GM12878 (cell line): ENCODE measurements at regions not wholly inside any gene's neighbourhood (a gene's known extent, or its start where the extent isn't known, plus 50 kb on each side); places are given as distances from the start of the nearest gene placed in this dataset.

Source experiments
- ATAC-seq: fragments of 200-7000 bp; cut with Tn5 transposase; 3 replicates; pipeline ENCODE4 v1.9.1; 2020; ENCODE audit warnings: mild to moderate bottlenecking, moderate library complexity
- BruUV-seq: library from RNA; stranded (reverse); fragments of 400-500 nt; replicated peaks from 2 replicates; lab custom pipeline; 2021; lab: Mats Ljungman, UMichigan
- CTCF ChIA-PET: fragments of 300-600 bp; sonication (Branson Sonifier 250); formaldehyde crosslinking; extraction: SDS; loops from one replicate; lab custom pipeline; 2021; ENCODE audit warnings: inconsistent platforms; lab: Yijun Ruan, JAX
- POLR2A ChIA-PET: fragments of 350-600 bp; formaldehyde crosslinking; extraction: SDS; loops from one replicate; lab custom pipeline; 2021; ENCODE audit warnings: inconsistent platforms; lab: Charles Lee
- RAD21 ChIA-PET: fragments of 300-600 bp; sonication (Branson Sonifier 250); formaldehyde crosslinking; loops from one replicate; lab custom pipeline; 2023; ENCODE audit warnings: antibody characterized with exemption; ENCODE audit not compliant: unreplicated experiment; lab: Charles Lee
- SMC1A ChIA-PET: fragments of 300-600 bp; sonication (Branson Sonifier 250); formaldehyde crosslinking; loops from one replicate; lab custom pipeline; 2023; ENCODE audit not compliant: unreplicated experiment, uncharacterized antibody; lab: Charles Lee
- DNase-seq: peaks from one replicate; pipeline ENCODE4 v3.0.0-alpha.2; 2011; ENCODE audit warnings: low read depth, low spot score
- FAIRE-seq: peaks from 3 replicates; lab custom pipeline; 2011; peaks lifted over from hg19 to GRCh38; lab: Jason Lieb, UNC
- H2AFZ ChIP-seq: 2 replicates; pipeline ENCODE4 v1.6.0; 2011; ENCODE audit warnings: low read depth, low read length, control low read depth; ENCODE audit not compliant: control insufficient read depth
- H3K27ac ChIP-seq: 2 replicates; pipeline ENCODE4 v1.5.1; 2011; ENCODE audit warnings: control low read depth; ENCODE audit not compliant: control insufficient read depth, insufficient read depth
- H3K27me3 ChIP-seq, 2 experiments: replicated peaks in 1 of 2; 2 replicates each; pipeline versions ENCODE4 v1.6.0 to v1.6.1; 2011; ENCODE audit warnings: low read length in 1 of 2; ENCODE audit not compliant: control insufficient read depth in 2 of 2, insufficient read depth in 2 of 2
- H3K36me3 ChIP-seq, 2 experiments: 2 replicates each; pipeline ENCODE4 v1.5.1; 2011; ENCODE audit warnings: low read length in 1 of 2; ENCODE audit not compliant: control insufficient read depth in 2 of 2, insufficient read depth in 2 of 2
- H3K4me1 ChIP-seq: 2 replicates; pipeline ENCODE4 v1.6.1; 2011; ENCODE audit warnings: mild to moderate bottlenecking, low read length, moderate library complexity, mixed read lengths; ENCODE audit not compliant: control insufficient read depth, insufficient read depth
- H3K4me2 ChIP-seq: 2 replicates; pipeline ENCODE4 v1.6.0; 2011; ENCODE audit warnings: control low read depth; ENCODE audit not compliant: control insufficient read depth, insufficient read depth
- H3K4me3 ChIP-seq: fragments of 200-600 bp; sonication (generic); 2 replicates; pipeline ENCODE4 v1.5.1; 2016
- H3K79me2 ChIP-seq: 2 replicates; pipeline ENCODE4 v1.6.0; 2011; ENCODE audit warnings: low read length; ENCODE audit not compliant: control insufficient read depth, insufficient read depth
- H3K9ac ChIP-seq: 2 replicates; pipeline ENCODE4 v1.8.0; 2011; ENCODE audit warnings: low read length, control low read depth, mixed read lengths; ENCODE audit not compliant: control insufficient read depth, insufficient read depth
- H3K9me3 ChIP-seq: replicated peaks from 3 replicates; pipeline ENCODE4 v1.5.1; 2011; ENCODE audit warnings: mild to moderate bottlenecking, low read length; ENCODE audit not compliant: control insufficient read depth, insufficient read depth
- H4K20me1 ChIP-seq: 2 replicates; pipeline ENCODE4 v1.6.0; 2011; ENCODE audit not compliant: control insufficient read depth, insufficient read depth
- BCL3 ChIP-seq: IDR thresholded peaks from 2 replicates; pipeline ENCODE4 v1.6.1; 2011; ENCODE audit warnings: borderline replicate concordance, low read depth, mild to moderate bottlenecking, moderate library complexity, low read length; ENCODE audit not compliant: insufficient read depth, poor library complexity, severe bottlenecking
- E4F1 ChIP-seq: fragments of 450-650 bp; IDR thresholded peaks from 2 replicates; pipeline ENCODE4 v1.6.1; 2018; ENCODE audit warnings: borderline replicate concordance, mild to moderate bottlenecking; ENCODE audit not compliant: partially characterized antibody
- EED ChIP-seq: sonication (generic); IDR thresholded peaks from 2 replicates; pipeline ENCODE4 v1.6.1; 2016; ENCODE audit warnings: antibody characterized with exemption, low read depth
- ELK1 ChIP-seq: IDR thresholded peaks from 2 replicates; pipeline ENCODE4 v1.6.1; 2012; ENCODE audit warnings: low read depth, low read length, improper control_type of control experiment
- FOS ChIP-seq: IDR thresholded peaks from 3 replicates; pipeline ENCODE4 v1.6.1; 2011; ENCODE audit warnings: borderline replicate concordance; ENCODE audit not compliant: insufficient read length; ENCODE audit errors: extremely low read depth
- IRF5 ChIP-seq: fragments of 450-650 bp; IDR thresholded peaks from 2 replicates; pipeline ENCODE4 v1.6.1; 2017; ENCODE audit warnings: borderline replicate concordance
- KDM1A ChIP-seq: fragments of 200-600 bp; sonication (generic); IDR thresholded peaks from 2 replicates; pipeline ENCODE4 v1.6.1; 2016; ENCODE audit warnings: borderline replicate concordance
- LARP7 ChIP-seq: fragments of 450-650 bp; IDR thresholded peaks from 2 replicates; pipeline ENCODE4 v1.6.1; 2017; ENCODE audit warnings: mild to moderate bottlenecking
- NKRF ChIP-seq: fragments of 450-650 bp; conservative IDR thresholded peaks from 2 replicates; pipeline ENCODE4 v1.6.1; 2017; ENCODE audit warnings: mild to moderate bottlenecking, moderate library complexity
- SMARCA5 ChIP-seq: fragments of 450-650 bp; IDR thresholded peaks from 2 replicates; pipeline ENCODE4 v1.6.1; 2017; ENCODE audit warnings: mild to moderate bottlenecking
- ZNF274 ChIP-seq: IDR thresholded peaks from one replicate; pipeline ENCODE4 v1.8.0; 2011; ENCODE audit not compliant: insufficient read length, insufficient read depth
- WGBS: methylation state at CpG from one replicate; pipeline ENCODE4 v1.1.6; 2016; ENCODE audit warnings: low lambda C conversion rate; ENCODE audit not compliant: insufficient replicate concordance, insufficient coverage; ENCODE audit errors: missing lambda C conversion rate; 5-methylcytosine and 5-hydroxymethylcytosine counted together
- in situ Hi-C: fragments of 300-500 bp; cut with MboI; formaldehyde crosslinking; loops from 9 replicates; pipeline ENCODE4 v1.14.3; 2018; ENCODE audit warnings: mixed read lengths
- intact Hi-C: fragments of 100-400 bp; cut with micrococcal nuclease; formaldehyde crosslinking; loops from one replicate; pipeline ENCODE4 v1.14.2; 2022; ENCODE audit not compliant: unreplicated experiment

GRCh38 chr5:97877588-97877987 lies 694.5 kb upstream of the RIOK2 start (continued):
- TF ChIP-seq IRF5 (no peak), ELK1 (no peak)
- TF ChIP-seq, all 136 proteins: peak for 0

- WGBS = 0% methylated on average over 2 of the region's 2 CpGs
- in situ Hi-C loops = no loop called here
- H3K4me3 ChIP-seq = no peak overlapping the region
- no peaks in the 10 kb centered on the region for H3K79me2 ChIP-seq
- H3K27ac ChIP-seq = no peak overlapping the region
- no peaks in the 10 kb centered on the region for H3K36me3 ChIP-seq
- ATAC-seq = peak; percentile 97
- CTCF ChIA-PET = no interaction called here
- FAIRE-seq = no peak
- no peak overlapping the region for H3K9ac ChIP-seq
- intact Hi-C loops = loop anchor here (1.0 kb wide), 1 partner anchor 50 kb away; no protein-coding TSS in a partner anchor
- H3K4me2 ChIP-seq = no peak overlapping the region
- DNase-seq = peak; percentile 51
- POLR2A ChIA-PET = no interaction called here
- SMC1A ChIA-PET = interaction anchor here (2.4 kb wide), 1 partner anchor 35 kb away, joined by 10 read pairs; no protein-coding TSS in a partner anchor
- no peaks in the 10 kb centered on the region for H3K9me3 ChIP-seq
- H2AFZ ChIP-seq = no peak overlapping the region
- no peaks in the 10 kb centered on the region for H4K20me1 ChIP-seq
- no TSS peak for BruUV-seq
- RAD21 ChIA-PET = no interaction called here
- no peaks in the 10 kb centered on the region for H3K4me1 ChIP-seq
- no peaks in the 10 kb centered on the region for H3K27me3 ChIP-seq
- TF ChIP-seq E4F1 = no peak
- TF ChIP-seq LARP7 = no peak
- no peak for TF ChIP-seq KDM1A
- TF ChIP-seq SMARCA5 = no peak
- no peak for TF ChIP-seq ZNF274
- TF ChIP-seq EED = peak; percentile 38; the same call in 1 of the 2 replicates
- no peak for TF ChIP-seq FOS
- no peak for TF ChIP-seq NKRF
- TF ChIP-seq BCL3 = peak; percentile 53
Measured at GRCh38 chr5:97888439-97888838, 705.4 kb upstream of the RIOK2 start.
